Sigmoid colon (tissue), 4 donors: ENCODE measurements at regions not wholly inside any gene's neighbourhood (a gene's known extent, or its start where the extent isn't known, plus 50 kb on each side); places are given as distances from the start of the nearest gene placed in this dataset.

Source experiments
- EP300 ChIP-seq, 4 donors: sonication (generic); formaldehyde crosslinking; IDR thresholded peaks; one replicate each; pipeline ENCODE4 v1.6.1; 2017; ENCODE audit warnings: antibody characterized with exemption in 4 of 4
- POLR2AphosphoS5 ChIP-seq, 4 donors: sonication (generic); formaldehyde crosslinking; IDR thresholded peaks; one replicate each; pipeline ENCODE4 v1.6.1; 2017; ENCODE audit warnings: antibody characterized with exemption in 4 of 4
- TF ChIP-seq, protein P1 (sequence below), 4 experiments: fragments of 450-650 bp in 3 of 4; fragments of 200-600 bp in 1 of 4; IDR thresholded peaks; one replicate each; pipeline ENCODE4 v1.5.1; 2016 to 2019; ENCODE audit warnings: antibody characterized with exemption in 4 of 4, mild to moderate bottlenecking in 3 of 4, moderate library complexity in 2 of 4

DNA sequence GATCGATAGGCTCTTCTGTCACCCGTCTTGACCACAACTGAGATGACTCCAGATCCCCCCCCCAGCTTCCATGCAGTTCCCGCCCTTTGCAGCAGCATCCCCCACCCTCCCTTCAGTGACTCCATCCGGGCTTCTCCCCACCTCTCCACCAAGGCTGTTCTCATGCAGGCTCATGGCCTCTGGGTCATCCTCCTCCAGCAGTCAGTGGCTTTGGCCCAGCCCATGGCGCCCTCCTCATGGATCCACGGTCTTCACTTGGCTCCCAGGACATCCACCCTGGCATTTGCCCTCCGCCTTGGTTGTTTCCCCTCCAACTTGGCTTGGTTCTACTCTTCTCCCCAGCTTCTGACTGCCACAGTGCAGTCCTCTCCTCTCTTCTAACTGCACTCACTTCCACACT is 96.7 kb upstream of the RUFY1 start:
- TF ChIP-seq POLR2AphosphoS5 (IDR thresholded peaks at IDR 0.05) = no peak
- TF ChIP-seq, protein P1, sequence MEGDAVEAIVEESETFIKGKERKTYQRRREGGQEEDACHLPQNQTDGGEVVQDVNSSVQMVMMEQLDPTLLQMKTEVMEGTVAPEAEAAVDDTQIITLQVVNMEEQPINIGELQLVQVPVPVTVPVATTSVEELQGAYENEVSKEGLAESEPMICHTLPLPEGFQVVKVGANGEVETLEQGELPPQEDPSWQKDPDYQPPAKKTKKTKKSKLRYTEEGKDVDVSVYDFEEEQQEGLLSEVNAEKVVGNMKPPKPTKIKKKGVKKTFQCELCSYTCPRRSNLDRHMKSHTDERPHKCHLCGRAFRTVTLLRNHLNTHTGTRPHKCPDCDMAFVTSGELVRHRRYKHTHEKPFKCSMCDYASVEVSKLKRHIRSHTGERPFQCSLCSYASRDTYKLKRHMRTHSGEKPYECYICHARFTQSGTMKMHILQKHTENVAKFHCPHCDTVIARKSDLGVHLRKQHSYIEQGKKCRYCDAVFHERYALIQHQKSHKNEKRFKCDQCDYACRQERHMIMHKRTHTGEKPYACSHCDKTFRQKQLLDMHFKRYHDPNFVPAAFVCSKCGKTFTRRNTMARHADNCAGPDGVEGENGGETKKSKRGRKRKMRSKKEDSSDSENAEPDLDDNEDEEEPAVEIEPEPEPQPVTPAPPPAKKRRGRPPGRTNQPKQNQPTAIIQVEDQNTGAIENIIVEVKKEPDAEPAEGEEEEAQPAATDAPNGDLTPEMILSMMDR (IDR thresholded peaks at IDR 0.05) = no peak
- TF ChIP-seq EP300 (IDR thresholded peaks at IDR 0.05) = no peak
